Mesenchymal stem cell (in vitro differentiated cells and primary cell): ENCODE measurements at regions not wholly inside any gene's neighbourhood (a gene's known extent, or its start where the extent isn't known, plus 50 kb on each side); places are given as distances from the start of the nearest gene placed in this dataset.

Experiments
- DNase-seq: peaks from one replicate; pipeline ENCODE4 v3.0.0-alpha.2; 2013
- H2AFZ ChIP-seq: one replicate; pipeline ENCODE4 v1.6.1; 2013; ENCODE audit warnings: low read depth, mild to moderate bottlenecking, control low read depth, inconsistent platforms, low read length, moderate library complexity
- H2AK5ac ChIP-seq: 2 replicates; pipeline ENCODE4 v1.6.1; 2013; ENCODE audit warnings: low read length, moderate library complexity, mild to moderate bottlenecking, inconsistent platforms; ENCODE audit not compliant: severe bottlenecking
- H2BK120ac ChIP-seq: one replicate; pipeline ENCODE4 v1.6.1; 2013; ENCODE audit warnings: low read depth, mild to moderate bottlenecking, inconsistent platforms, low read length, moderate library complexity
- H2BK12ac ChIP-seq, 2 experiments: one replicate each; pipeline ENCODE4 v1.6.1; 2013; ENCODE audit warnings: inconsistent platforms in 2 of 2, low read length in 2 of 2, mild to moderate bottlenecking in 2 of 2, moderate library complexity in 2 of 2, control low read depth in 1 of 2
- H2BK15ac ChIP-seq: one replicate; pipeline ENCODE4 v1.6.1; 2013; ENCODE audit warnings: mild to moderate bottlenecking, low read depth, inconsistent platforms; ENCODE audit not compliant: poor library complexity, severe bottlenecking
- H2BK5ac ChIP-seq: 2 replicates; pipeline ENCODE4 v1.6.1; 2013; ENCODE audit warnings: low read depth, mild to moderate bottlenecking, low read length, control low read depth, inconsistent platforms; ENCODE audit not compliant: poor library complexity, severe bottlenecking
- H3K14ac ChIP-seq, 2 experiments: one replicate each; pipeline ENCODE4 v1.6.1; 2013; ENCODE audit warnings: inconsistent platforms in 2 of 2, low read length in 2 of 2, control low read depth in 1 of 2, mild to moderate bottlenecking in 1 of 2, moderate library complexity in 1 of 2
- H3K18ac ChIP-seq, 2 experiments: one replicate each; pipeline ENCODE4 v1.6.1; 2013; ENCODE audit warnings: inconsistent platforms in 2 of 2, low read length in 2 of 2, control low read depth in 1 of 2, low read depth in 1 of 2, mild to moderate bottlenecking in 1 of 2
- H3K23ac ChIP-seq, 2 experiments: one replicate each; pipeline ENCODE4 v1.6.1; 2013; ENCODE audit warnings: inconsistent platforms in 2 of 2, low read length in 2 of 2, mild to moderate bottlenecking in 2 of 2, moderate library complexity in 2 of 2, control low read depth in 1 of 2
- H3K27ac ChIP-seq: 2 replicates; pipeline ENCODE4 v1.5.1; 2013; ENCODE audit warnings: mild to moderate bottlenecking, moderate library complexity, low read length, control low read depth, inconsistent platforms; ENCODE audit not compliant: poor library complexity, severe bottlenecking
- H3K27me3 ChIP-seq, 2 experiments: 2 replicates each; pipeline versions ENCODE4 v1.6.1 to v1.7.0; 2013; ENCODE audit warnings: low read length in 2 of 2, mild to moderate bottlenecking in 2 of 2, moderate library complexity in 2 of 2, control low read depth in 1 of 2, inconsistent platforms in 1 of 2; ENCODE audit not compliant: control insufficient read depth in 1 of 2, insufficient read depth in 1 of 2
- H3K36me3 ChIP-seq, 2 experiments: 2 replicates each; pipeline versions ENCODE4 v1.6.1 to v1.7.0; 2013; ENCODE audit warnings: low read length in 2 of 2, control low read depth in 1 of 2, inconsistent platforms in 1 of 2, low read depth in 1 of 2, mild to moderate bottlenecking in 1 of 2; ENCODE audit not compliant: insufficient read depth in 2 of 2, control insufficient read depth in 1 of 2
- H3K4ac ChIP-seq, 2 experiments: one replicate each; pipeline ENCODE4 v1.6.1; 2013; ENCODE audit warnings: inconsistent platforms in 2 of 2, low read length in 2 of 2, mild to moderate bottlenecking in 2 of 2, moderate library complexity in 2 of 2, control low read depth in 1 of 2, low read depth in 1 of 2
- H3K4me1 ChIP-seq: 2 replicates; pipeline ENCODE4 v1.6.1; 2013; ENCODE audit warnings: low read depth, low read length, control low read depth; ENCODE audit not compliant: control insufficient read depth, insufficient read depth
- H3K4me2 ChIP-seq: 2 replicates; pipeline ENCODE4 v1.6.1; 2013; ENCODE audit warnings: low read length, mild to moderate bottlenecking, inconsistent platforms; ENCODE audit not compliant: poor library complexity, severe bottlenecking
- H3K4me3 ChIP-seq, 2 experiments: 2 replicates each; pipeline versions ENCODE4 v1.5.1 to v1.7.0; 2013; ENCODE audit warnings: low read length in 2 of 2, mild to moderate bottlenecking in 2 of 2, control low read depth in 1 of 2, low read depth in 1 of 2; ENCODE audit not compliant: insufficient read depth in 1 of 2
- H3K79me1 ChIP-seq: replicated peaks from 2 replicates; pipeline ENCODE4 v1.6.1; 2013; ENCODE audit warnings: mild to moderate bottlenecking, control low read depth, low read length, inconsistent platforms; ENCODE audit not compliant: poor library complexity, severe bottlenecking
- H3K9ac ChIP-seq: 2 replicates; pipeline ENCODE4 v1.7.0; 2013; ENCODE audit warnings: mild to moderate bottlenecking, low read length, moderate library complexity
- H3K9me3 ChIP-seq: 2 replicates; pipeline ENCODE4 v1.7.0; 2013; ENCODE audit warnings: mild to moderate bottlenecking, low read length; ENCODE audit not compliant: control insufficient read depth
- H4K8ac ChIP-seq: one replicate; pipeline ENCODE4 v1.6.1; 2013; ENCODE audit warnings: inconsistent platforms, mild to moderate bottlenecking, low read length, moderate library complexity
- H4K91ac ChIP-seq: one replicate; pipeline ENCODE4 v1.6.1; 2013; ENCODE audit warnings: mild to moderate bottlenecking, low read length, inconsistent platforms
- WGBS: methylation state at CpG from one replicate; pipeline ENCODE4 v1.1.7; 2013; ENCODE audit warnings: mixed read lengths; 5-methylcytosine and 5-hydroxymethylcytosine counted together

GRCh38 chr2:196499686-196500085 is 139.8 kb upstream of the CCDC150 start:
- Histone ChIP-seq H3K4ac (no peak overlapping the region), H3K4me1 (no peaks in the 10 kb centered on the region), H3K18ac (no peak overlapping the region), H2AK5ac (no peak overlapping the region), H3K9ac (no peak overlapping the region), H2AFZ (no peak overlapping the region), H4K91ac (no peak overlapping the region), H2BK15ac (no peak overlapping the region), H2BK120ac (no peak overlapping the region), H3K36me3 (no peaks in the 10 kb centered on the region), H3K79me1 (peaks cover 2% of the 10 kb centered on the region), H3K27ac (no peak overlapping the region), H2BK12ac (no peak overlapping the region), H2BK5ac (no peak overlapping the region), H4K8ac (no peak overlapping the region), H3K4me2 (no peak overlapping the region), H3K23ac (no peak overlapping the region), H3K9me3 (peaks cover 4% of the 10 kb centered on the region), H3K4me3 (no peak overlapping the region), H3K27me3 (no peaks in the 10 kb centered on the region), H3K14ac (no peak overlapping the region)
- 94% methylated on average over 2 of the region's 2 CpGs for WGBS
- no peak for DNase-seq

GRCh38 chr2:196500686-196501431 is 138.7 kb upstream of the CCDC150 start:
- Histone ChIP-seq H3K4me2 (no peak overlapping the region), H3K4ac (no peak overlapping the region), H2BK15ac (no peak overlapping the region), H4K8ac (no peak overlapping the region), H3K18ac (no peak overlapping the region), H3K27ac (no peak overlapping the region), H3K9ac (peak overlapping the region; percentile 15), H3K14ac (no peak overlapping the region), H2AFZ (no peak overlapping the region), H2AK5ac (no peak overlapping the region), H3K23ac (no peak overlapping the region), H3K4me1 (no peaks in the 10 kb centered on the region), H2BK5ac (no peak overlapping the region), H3K36me3 (no peaks in the 10 kb centered on the region), H3K9me3 (peaks cover 4% of the 10 kb centered on the region), H3K4me3 (no peak overlapping the region), H2BK120ac (no peak overlapping the region), H2BK12ac (no peak overlapping the region), H3K27me3 (no peaks in the 10 kb centered on the region), H4K91ac (no peak overlapping the region), H3K79me1 (peaks cover 2% of the 10 kb centered on the region)
- 87% methylated on average over 3 of the region's 4 CpGs for WGBS
- DNase-seq, result peak; percentile 10

DNA sequence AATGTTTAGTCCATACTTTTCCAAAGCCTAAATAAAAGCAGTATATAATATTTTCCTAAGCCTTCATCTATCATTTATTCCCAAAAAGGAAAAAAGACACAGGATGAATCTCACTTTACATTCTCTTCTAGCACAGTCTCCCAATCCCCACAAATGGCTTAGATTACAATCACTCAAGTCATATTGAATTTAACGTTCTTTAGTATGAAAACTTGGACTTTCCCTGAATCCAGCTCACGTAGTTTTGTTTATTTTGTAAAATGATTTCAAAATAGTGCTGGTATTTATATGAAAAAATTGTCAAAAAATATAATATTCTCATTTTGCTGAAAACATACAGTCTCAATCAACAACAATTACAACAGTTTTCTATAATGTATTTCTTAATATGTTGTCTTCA is 137.7 kb upstream of the CCDC150 start:
- Histone ChIP-seq H3K36me3 (no peaks in the 10 kb centered on the region), H3K9me3 (peaks cover 4% of the 10 kb centered on the region), H2BK15ac (no peak overlapping the region), H2BK12ac (no peak overlapping the region), H2AK5ac (no peak overlapping the region), H3K14ac (no peak overlapping the region), H2AFZ (no peak overlapping the region), H3K4me3 (no peak overlapping the region), H3K27me3 (no peaks in the 10 kb centered on the region), H2BK120ac (no peak overlapping the region), H3K9ac (no peak overlapping the region), H3K27ac (no peak overlapping the region), H3K18ac (no peak overlapping the region), H2BK5ac (no peak overlapping the region), H4K91ac (no peak overlapping the region), H3K4me2 (no peak overlapping the region), H3K23ac (no peak overlapping the region), H3K4me1 (no peaks in the 10 kb centered on the region), H4K8ac (no peak overlapping the region), H3K4ac (no peak overlapping the region), H3K79me1 (peaks cover 2% of the 10 kb centered on the region)
- DNase-seq, result no peak
- WGBS, result no CpG with 5 or more reads among the region's 2 CpGs

DNA sequence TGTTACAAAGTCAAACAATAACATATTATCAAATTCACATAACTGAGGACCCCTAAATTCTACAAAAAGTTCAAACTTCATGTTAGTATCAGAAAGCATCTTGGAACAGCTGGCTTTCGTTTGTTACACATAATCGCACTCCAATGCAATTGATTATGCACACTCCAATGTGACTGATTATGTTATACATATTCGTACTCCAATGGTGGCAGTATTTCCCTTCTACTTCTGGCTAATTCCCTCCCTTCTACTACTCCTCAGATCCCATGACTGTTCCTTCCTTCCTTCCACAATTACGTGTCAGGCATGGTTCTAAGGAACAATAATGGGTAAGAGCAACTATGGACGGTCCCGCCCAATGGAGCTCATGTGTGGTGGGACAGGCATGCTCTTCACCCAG is 137.1 kb upstream of the CCDC150 start:
- H3K4me1 ChIP-seq, result no peaks in the 10 kb centered on the region
- no peak overlapping the region for H3K14ac ChIP-seq
- no peak overlapping the region for H3K18ac ChIP-seq
- H3K27ac ChIP-seq, result no peak overlapping the region
- WGBS, result 93% methylated on average over 6 of the region's 6 CpGs
- H3K79me1 ChIP-seq, result peaks cover 2% of the 10 kb centered on the region
- no peak overlapping the region for H2BK120ac ChIP-seq
- peaks cover 4% of the 10 kb centered on the region for H3K9me3 ChIP-seq
- H4K8ac ChIP-seq, result no peak overlapping the region
- no peak overlapping the region for H2AFZ ChIP-seq
- no peak overlapping the region for H2BK15ac ChIP-seq
- no peak overlapping the region for H3K4ac ChIP-seq
- no peak overlapping the region for H4K91ac ChIP-seq
- no peak overlapping the region for H2BK5ac ChIP-seq
- no peak for DNase-seq
- no peaks in the 10 kb centered on the region for H3K27me3 ChIP-seq
- no peak overlapping the region for H2BK12ac ChIP-seq
- no peaks in the 10 kb centered on the region for H3K36me3 ChIP-seq
- H3K4me2 ChIP-seq, result no peak overlapping the region
- H3K23ac ChIP-seq, result no peak overlapping the region
- no peak overlapping the region for H3K4me3 ChIP-seq
- H3K9ac ChIP-seq, result no peak overlapping the region
- no peak overlapping the region for H2AK5ac ChIP-seq
